HFF-Myc (cell line): ENCODE measurements at regions not wholly inside any gene's neighbourhood (a gene's known extent, or its start where the extent isn't known, plus 50 kb on each side); places are given as distances from the start of the nearest gene placed in this dataset.

Experiments
- DNase-seq: peaks from one replicate; pipeline ENCODE4 v3.0.0-alpha.2; 2011; ENCODE audit warnings: low read depth; ENCODE audit errors: extremely low read depth
- H3K4me3 ChIP-seq: replicated peaks from 2 replicates; pipeline ENCODE4 v1.5.1; 2011; ENCODE audit warnings: low read depth, mild to moderate bottlenecking, control low read depth, low read length
- CTCF ChIP-seq: IDR thresholded peaks from 2 replicates; pipeline ENCODE4 v1.5.1; 2012; ENCODE audit warnings: mild to moderate bottlenecking, low read depth, low read length, control low read depth; ENCODE audit errors: missing control alignments

- H3K4me3 ChIP-seq, result no peak overlapping the region
- no peak for DNase-seq
- TF ChIP-seq CTCF, result no peak
These were observed 188.8 kb downstream of the SNX19 start for GRCh38 chr11:130727157-130728119.

- DNase-seq, result no peak
- TF ChIP-seq CTCF, result no peak
- no peak overlapping the region for H3K4me3 ChIP-seq
These were observed 187.8 kb downstream of the SNX19 start for GRCh38 chr11:130728185-130729180.

GRCh38 chr11:130729193-130729592, 187.1 kb downstream of the SNX19 start:
- TF ChIP-seq CTCF, result no peak
- no peak overlapping the region for H3K4me3 ChIP-seq
- DNase-seq, result no peak

- no peak overlapping the region for H3K4me3 ChIP-seq
- no peak for DNase-seq
- TF ChIP-seq CTCF, result no peak
These were observed 186.5 kb downstream of the SNX19 start for GRCh38 chr11:130729678-130730300.

GRCh38 chr11:130731401-130731800, 184.9 kb downstream of the SNX19 start:
- no peak for DNase-seq
- H3K4me3 ChIP-seq, result no peak overlapping the region
- no peak for TF ChIP-seq CTCF

- H3K4me3 ChIP-seq, result no peak overlapping the region
- DNase-seq, result no peak
- TF ChIP-seq CTCF, result no peak
These were observed 183.8 kb downstream of the SNX19 start for GRCh38 chr11:130732476-130732875.
